Thoracic aorta (tissue), 2 donors: ENCODE measurements at regions not wholly inside any gene's neighbourhood (a gene's known extent, or its start where the extent isn't known, plus 50 kb on each side); places are given as distances from the start of the nearest gene placed in this dataset.
"Not testable (repeated sequence)": the region's sequence is repeated elsewhere in the genome, so short reads cannot be mapped to it uniquely, and the experiment has no call there.

Source experiments
- ATAC-seq: fragments of 150-250 bp; one replicate; pipeline ENCODE4 v1.8.0; 2017; ENCODE audit warnings: low read depth; ENCODE audit not compliant: insufficient number of reproducible peaks, low FRiP score
- DNase-seq: peaks from one replicate; pipeline ENCODE4 v3.0.0-alpha.2; 2020; ENCODE audit warnings: low spot score
- H3K27ac ChIP-seq, 2 donors: fragments of 200-600 bp; sonication (generic); 1 replicate in 1 of 2; 2 replicates in 1 of 2; pipeline ENCODE4 v1.5.1; 2016; ENCODE audit warnings: mild to moderate bottlenecking in 2 of 2, moderate library complexity in 2 of 2
- H3K27me3 ChIP-seq: fragments of 200-600 bp; sonication (generic); replicated peaks from 2 replicates; pipeline ENCODE4 v1.6.0; 2016; ENCODE audit warnings: mild to moderate bottlenecking; ENCODE audit not compliant: insufficient read depth
- H3K36me3 ChIP-seq: fragments of 200-600 bp; sonication (generic); one replicate; pipeline ENCODE4 v1.5.1; 2016
- H3K4me1 ChIP-seq, 2 donors: fragments of 200-600 bp; sonication (generic); 1 replicate in 1 of 2; 2 replicates in 1 of 2; pipeline versions ENCODE4 v1.5.1 to v1.6.0; 2016; ENCODE audit warnings: low read depth in 2 of 2, mild to moderate bottlenecking in 1 of 2; ENCODE audit not compliant: control insufficient read depth in 1 of 2
- H3K4me3 ChIP-seq: fragments of 200-600 bp; sonication (generic); 2 replicates; pipeline ENCODE4 v1.5.1; 2016; ENCODE audit warnings: mild to moderate bottlenecking
- H3K9me3 ChIP-seq: fragments of 200-600 bp; sonication (generic); 2 replicates; pipeline ENCODE4 v1.5.1; 2016
- CTCF ChIP-seq: fragments of 200-600 bp; sonication (generic); IDR thresholded peaks from one replicate; pipeline ENCODE4 v1.5.1; 2019; ENCODE audit warnings: antibody characterized with exemption

GRCh38 chr18:30687501-30687900 lies 355.0 kb downstream of the DSC3 start:
- Histone ChIP-seq H3K4me1 (no peaks in the 10 kb centered on the region), H3K27ac (no peak overlapping the region), H3K27me3 (no peaks in the 10 kb centered on the region), H3K9me3 (no peaks in the 10 kb centered on the region), H3K4me3 (no peak overlapping the region), H3K36me3 (no peaks in the 10 kb centered on the region)
- ATAC-seq (no peak), DNase-seq (no peak)
- no peak for TF ChIP-seq CTCF

GRCh38 chr18:30684825-30685481 lies 357.6 kb downstream of the DSC3 start:
- Histone ChIP-seq H3K4me3 (no peak overlapping the region), H3K4me1 (no peaks in the 10 kb centered on the region), H3K27ac (no peak overlapping the region), H3K9me3 (no peaks in the 10 kb centered on the region), H3K36me3 (no peaks in the 10 kb centered on the region), H3K27me3 (no peaks in the 10 kb centered on the region)
- no peak for ATAC-seq
- TF ChIP-seq CTCF: no peak
- no peak for DNase-seq

GRCh38 chr18:30683836-30684235 lies 358.7 kb downstream of the DSC3 start:
- H3K27ac ChIP-seq: no peak overlapping the region
- no peak for DNase-seq
- H3K4me1 ChIP-seq: no peaks in the 10 kb centered on the region
- ATAC-seq: no peak
- TF ChIP-seq CTCF: no peak
- no peaks in the 10 kb centered on the region for H3K27me3 ChIP-seq
- H3K9me3 ChIP-seq: no peaks in the 10 kb centered on the region
- H3K36me3 ChIP-seq: no peaks in the 10 kb centered on the region
- H3K4me3 ChIP-seq: no peak overlapping the region

- H3K27me3 ChIP-seq: no peaks in the 10 kb centered on the region
- DNase-seq (no peak), ATAC-seq (no peak)
- no peaks in the 10 kb centered on the region for H3K4me1 ChIP-seq
- H3K4me3 ChIP-seq: no peak overlapping the region
- no peaks in the 10 kb centered on the region for H3K9me3 ChIP-seq
- no peak overlapping the region for H3K27ac ChIP-seq
- no peaks in the 10 kb centered on the region for H3K36me3 ChIP-seq
- no peak for TF ChIP-seq CTCF
These were observed 359.9 kb downstream of the DSC3 start for GRCh38 chr18:30682672-30683071.

GRCh38 chr18:30679285-30679930 lies 363.1 kb downstream of the DSC3 start:
- no peak for ATAC-seq
- no peak overlapping the region for H3K27ac ChIP-seq

GRCh38 chr18:30677813-30678212 lies 364.7 kb downstream of the DSC3 start:
- DNase-seq: not testable (repeated sequence)

More at GRCh38 chr18:30679285-30679930, 363.1 kb downstream of the DSC3 start:
- H3K4me1 ChIP-seq: no peaks in the 10 kb centered on the region
- TF ChIP-seq CTCF: no peak
- H3K9me3 ChIP-seq: no peaks in the 10 kb centered on the region
- no peak for DNase-seq
- H3K27me3 ChIP-seq: no peaks in the 10 kb centered on the region
- H3K36me3 ChIP-seq: no peaks in the 10 kb centered on the region
- H3K4me3 ChIP-seq: no peak overlapping the region

More at GRCh38 chr18:30677813-30678212, 364.7 kb downstream of the DSC3 start:
- not testable (repeated sequence) for H3K4me1 ChIP-seq, H3K27ac ChIP-seq, H3K27me3 ChIP-seq, H3K4me3 ChIP-seq, H3K9me3 ChIP-seq, ATAC-seq, H3K36me3 ChIP-seq
